Glutamatergic neuron (in vitro differentiated cells): ENCODE measurements at regions not wholly inside any gene's neighbourhood (a gene's known extent, or its start where the extent isn't known, plus 50 kb on each side); places are given as distances from the start of the nearest gene placed in this dataset.

Experiments
- DNase-seq: peaks from one replicate; pipeline ENCODE4 v3.0.0; 2022
- H3K27ac Mint-ChIP-seq: one replicate; pipeline ENCODE4 v1.8.0; 2020; ENCODE audit warnings: mild to moderate bottlenecking, mixed read lengths, inconsistent platforms; ENCODE audit not compliant: unreplicated experiment
- H3K27me3 Mint-ChIP-seq: one replicate; pipeline ENCODE4 v1.8.0; 2020; ENCODE audit warnings: mild to moderate bottlenecking, moderate library complexity, mixed read lengths, inconsistent platforms; ENCODE audit not compliant: unreplicated experiment
- H3K36me3 Mint-ChIP-seq: one replicate; pipeline ENCODE4 v1.8.0; 2020; ENCODE audit warnings: mild to moderate bottlenecking, mixed read lengths, inconsistent platforms; ENCODE audit not compliant: unreplicated experiment
- H3K4me1 Mint-ChIP-seq: one replicate; pipeline ENCODE4 v1.8.0; 2020; ENCODE audit warnings: mild to moderate bottlenecking, low read depth, mixed read lengths, inconsistent platforms; ENCODE audit not compliant: unreplicated experiment
- H3K4me3 Mint-ChIP-seq: one replicate; pipeline ENCODE4 v1.8.0; 2020; ENCODE audit warnings: mild to moderate bottlenecking, mixed read lengths, inconsistent platforms; ENCODE audit not compliant: unreplicated experiment
- H3K9me3 Mint-ChIP-seq: one replicate; pipeline ENCODE4 v1.8.0; 2020; ENCODE audit warnings: mild to moderate bottlenecking, moderate library complexity, mixed read lengths, inconsistent platforms; ENCODE audit not compliant: unreplicated experiment
- CTCF ChIP-seq: fragments of 200-600 bp; sonication (generic); IDR thresholded peaks from one replicate; pipeline ENCODE4 v1.5.0; 2021; ENCODE audit not compliant: partially characterized antibody, unreplicated experiment

- no peak for TF ChIP-seq CTCF
- H3K36me3 Mint-ChIP-seq: no peaks in the 10 kb centered on the region
- no peaks in the 10 kb centered on the region for H3K4me1 Mint-ChIP-seq
- no peak for DNase-seq
- no peak overlapping the region for H3K27ac Mint-ChIP-seq
- no peak overlapping the region for H3K4me3 Mint-ChIP-seq
- no peaks in the 10 kb centered on the region for H3K9me3 Mint-ChIP-seq
- H3K27me3 Mint-ChIP-seq: no peaks in the 10 kb centered on the region
These were observed 453.6 kb downstream of the CCER1 start for GRCh38 chr12:90501412-90501811.

- no peaks in the 10 kb centered on the region for H3K9me3 Mint-ChIP-seq
- no peak overlapping the region for H3K27ac Mint-ChIP-seq
- no peaks in the 10 kb centered on the region for H3K27me3 Mint-ChIP-seq
- no peaks in the 10 kb centered on the region for H3K4me1 Mint-ChIP-seq
- no peaks in the 10 kb centered on the region for H3K36me3 Mint-ChIP-seq
- no peak for TF ChIP-seq CTCF
- H3K4me3 Mint-ChIP-seq: no peak overlapping the region
- DNase-seq: no peak
These were observed 455.2 kb downstream of the CCER1 start for GRCh38 chr12:90499795-90500194.

GRCh38 chr12:90497923-90498545 lies 456.9 kb downstream of the CCER1 start:
- Mint-ChIP-seq H3K4me3 (no peak overlapping the region), H3K9me3 (no peaks in the 10 kb centered on the region), H3K4me1 (no peaks in the 10 kb centered on the region), H3K27me3 (no peaks in the 10 kb centered on the region), H3K36me3 (no peaks in the 10 kb centered on the region), H3K27ac (no peak overlapping the region)
- no peak for TF ChIP-seq CTCF
- no peak for DNase-seq

GRCh38 chr12:90490355-90490754 lies 464.6 kb downstream of the CCER1 start:
- Mint-ChIP-seq H3K36me3 (peaks cover 5% of the 10 kb centered on the region), H3K4me1 (no peaks in the 10 kb centered on the region), H3K4me3 (no peak overlapping the region), H3K27me3 (peaks cover 2% of the 10 kb centered on the region), H3K9me3 (peaks cover 4% of the 10 kb centered on the region), H3K27ac (no peak overlapping the region)
- DNase-seq: no peak
- TF ChIP-seq CTCF: no peak

- H3K27me3 Mint-ChIP-seq: peaks cover 2% of the 10 kb centered on the region
- no peaks in the 10 kb centered on the region for H3K4me1 Mint-ChIP-seq
- H3K4me3 Mint-ChIP-seq: no peak overlapping the region
- no peak for DNase-seq
- peaks cover 4% of the 10 kb centered on the region for H3K9me3 Mint-ChIP-seq
- H3K36me3 Mint-ChIP-seq: peaks cover 5% of the 10 kb centered on the region
- no peak overlapping the region for H3K27ac Mint-ChIP-seq
- TF ChIP-seq CTCF: no peak
These were observed 465.8 kb downstream of the CCER1 start for GRCh38 chr12:90489141-90489540.
